Activated CD8-positive, alpha-beta memory T cell treated with anti-CD3 and anti-CD28 coated beads, Interleukin-2, amount 50 U/mL, for 4 hours (primary cell): ENCODE measurements at regions not wholly inside any gene's neighbourhood (a gene's known extent, or its start where the extent isn't known, plus 50 kb on each side); places are given as distances from the start of the nearest gene placed in this dataset.

Source experiments
- DNase-seq: peaks from one replicate; pipeline ENCODE4 v3.0.0-alpha.2; 2020

DNA sequence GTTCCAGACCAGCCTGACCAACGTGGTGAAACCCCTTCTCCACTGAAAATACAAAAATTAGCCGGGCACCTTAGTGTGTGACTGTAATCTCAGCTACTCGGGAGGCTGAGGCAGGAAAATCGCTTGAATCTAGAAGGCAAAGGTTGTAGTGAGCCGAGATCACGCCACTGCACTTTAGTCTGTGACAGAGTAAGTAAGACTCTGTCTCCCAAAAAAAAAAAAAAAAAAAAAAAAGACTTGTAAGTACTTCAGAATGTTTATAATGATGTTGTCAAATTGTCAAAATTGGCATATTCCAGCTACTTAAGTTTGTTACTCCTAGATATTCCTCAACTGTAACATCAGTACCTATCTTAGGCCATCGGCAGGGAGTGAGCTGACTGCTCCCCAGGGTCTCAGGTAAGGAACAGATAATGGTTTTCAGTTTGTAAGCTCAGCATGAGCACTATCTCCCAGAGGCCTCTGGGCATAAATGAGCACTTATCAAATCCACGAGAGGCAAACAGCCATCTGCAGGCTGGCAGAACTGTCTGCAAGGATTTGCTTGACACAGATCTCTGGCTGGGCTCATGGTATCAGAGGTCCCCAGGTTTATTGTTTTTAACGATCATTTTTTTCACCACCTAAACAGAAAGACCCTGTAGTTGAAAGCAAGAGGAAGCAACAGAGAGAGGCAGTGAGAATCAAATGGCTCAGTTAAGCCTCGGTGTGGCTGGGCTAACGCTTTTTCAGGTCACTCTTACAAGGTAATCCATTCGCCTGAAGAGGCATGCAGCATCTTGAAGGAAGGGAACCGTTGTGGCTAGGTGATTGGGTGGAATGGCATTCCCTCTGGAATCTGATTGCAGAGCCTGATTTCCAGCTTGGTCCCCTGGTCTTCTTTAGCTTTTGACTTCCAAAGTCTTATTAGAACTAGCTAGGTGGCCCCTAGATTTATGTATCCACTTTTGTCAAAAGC is 115.9 kb downstream of the LY86 start:
- no peak for DNase-seq

DNA sequence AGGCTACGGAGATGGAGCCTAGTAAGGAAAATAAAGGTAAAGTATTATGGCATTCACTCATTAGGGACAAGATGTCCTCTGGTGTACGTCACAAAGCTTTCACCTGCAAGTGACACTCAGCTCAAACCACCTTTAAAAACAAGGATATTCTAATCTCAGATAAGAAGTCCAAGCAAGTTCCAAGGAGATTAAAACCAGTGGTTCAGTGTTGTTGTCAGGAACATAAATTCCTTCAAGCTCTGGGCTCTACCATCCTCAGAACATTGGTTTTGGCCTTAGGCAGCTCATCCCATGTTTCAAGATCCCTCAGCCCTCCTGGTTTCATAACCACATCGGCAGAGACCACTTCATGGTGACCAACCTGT is 116.5 kb downstream of the LY86 start:
- no peak for DNase-seq

DNA sequence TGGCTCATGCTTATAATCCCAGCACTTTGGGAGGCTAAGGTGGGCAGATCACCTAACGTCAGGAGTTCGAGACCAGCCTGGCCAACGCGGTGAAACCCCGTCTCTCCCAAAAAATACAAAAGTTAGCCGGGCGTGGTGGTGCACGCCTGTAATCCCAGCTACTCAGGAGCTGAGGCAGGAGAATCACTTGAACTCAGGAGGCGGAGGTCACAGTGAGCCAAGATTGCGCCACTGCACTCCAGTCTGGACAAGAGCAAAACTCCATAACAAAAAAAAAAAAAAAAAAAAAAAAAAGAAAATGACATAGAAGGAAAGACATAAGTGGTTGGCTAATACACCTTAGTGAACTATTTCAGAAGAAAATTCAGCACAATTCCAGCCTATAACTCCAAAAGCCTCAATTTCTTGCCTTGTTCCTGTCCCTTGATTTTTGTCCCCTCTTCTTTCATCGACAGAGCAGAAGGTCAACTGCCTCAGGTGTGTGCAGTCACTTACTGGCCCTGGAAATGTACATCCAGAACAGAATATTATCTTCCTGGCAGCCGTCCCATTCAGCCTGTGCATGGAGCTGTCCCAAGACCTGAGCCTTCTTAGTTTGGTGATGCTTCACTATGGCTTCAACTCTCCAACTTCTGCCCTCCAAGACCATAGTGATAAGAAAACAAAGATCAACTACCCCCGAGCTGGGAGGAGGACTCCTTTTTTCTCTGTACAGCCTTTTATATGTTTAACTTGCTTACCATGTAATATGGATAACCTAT is 117.6 kb downstream of the LY86 start:
- DNase-seq: no peak

DNA sequence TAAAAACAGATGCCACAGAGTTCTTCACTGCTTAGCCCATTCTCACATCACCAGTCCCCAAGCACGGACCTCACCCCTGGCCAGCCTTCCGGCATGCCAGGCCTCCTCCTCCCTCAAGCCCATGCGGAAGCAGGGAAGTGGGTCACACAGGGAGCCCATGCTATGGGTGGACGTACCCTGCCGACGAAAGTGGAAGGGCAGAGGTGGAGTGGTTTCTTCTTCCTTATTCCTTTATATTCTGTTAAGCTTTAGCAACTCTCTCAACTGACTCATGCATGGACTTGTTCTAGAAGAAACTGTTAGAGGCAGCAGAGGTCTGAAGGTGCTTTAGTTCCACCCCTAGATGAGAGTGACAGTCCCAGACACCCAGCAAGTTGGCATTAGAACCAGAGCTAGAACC is 118.6 kb downstream of the LY86 start:
- DNase-seq: no peak

DNA sequence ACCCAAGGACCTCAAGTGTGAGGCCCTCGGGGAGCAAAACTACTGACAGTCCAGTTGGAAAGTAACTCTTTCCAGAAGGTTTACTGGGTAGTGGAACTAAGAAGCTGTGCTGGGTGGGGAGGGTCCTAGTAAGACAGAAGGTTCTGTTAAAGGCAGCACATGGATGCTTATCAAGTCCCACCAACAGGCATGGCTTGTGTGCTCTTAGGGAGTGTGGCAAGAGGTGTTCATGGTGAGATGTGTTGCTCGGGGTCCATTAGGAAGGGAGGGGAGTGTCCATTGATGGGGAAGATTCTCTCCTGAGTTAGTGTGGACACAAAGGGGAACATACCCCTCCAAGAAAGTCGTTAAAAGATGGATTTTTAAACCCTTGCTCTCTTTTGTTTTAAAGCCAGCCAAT is 120.6 kb downstream of the LY86 start:
- no peak for DNase-seq

DNA sequence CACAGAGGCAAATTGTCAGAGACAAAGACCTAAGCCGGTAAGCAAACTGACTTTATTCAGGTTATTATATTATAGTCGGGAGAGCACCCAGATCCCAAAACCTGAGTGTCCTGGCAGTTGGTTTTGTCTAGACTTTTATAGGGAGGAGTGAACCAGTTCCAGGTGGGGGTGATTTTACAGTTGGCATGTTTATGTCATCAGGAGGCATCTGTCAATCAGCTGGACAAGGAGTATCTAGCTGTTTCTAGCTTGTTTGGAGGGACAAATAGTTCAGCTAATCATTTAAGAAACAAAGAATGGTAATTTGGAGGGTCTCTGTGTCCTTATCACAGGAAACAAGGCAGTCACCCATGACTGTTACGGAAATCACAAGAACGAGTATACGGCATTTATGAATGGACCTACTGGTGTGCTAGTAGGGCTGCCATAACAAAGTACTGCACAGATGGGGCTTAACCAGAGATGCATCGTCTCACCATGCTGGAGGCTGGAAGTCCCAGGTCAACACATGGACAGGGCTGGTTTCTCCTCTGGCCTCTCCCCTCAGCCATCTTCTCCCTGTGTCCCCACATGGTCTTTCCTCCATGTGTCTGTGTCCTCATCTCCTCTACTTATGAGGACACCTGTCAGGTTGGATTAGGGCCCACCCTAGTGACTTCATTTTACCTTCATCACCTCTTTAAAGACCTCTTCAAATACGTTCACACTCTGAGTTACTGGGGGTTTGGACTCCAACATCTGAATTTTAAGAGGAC is 122.7 kb downstream of the LY86 start:
- no peak for DNase-seq

DNA sequence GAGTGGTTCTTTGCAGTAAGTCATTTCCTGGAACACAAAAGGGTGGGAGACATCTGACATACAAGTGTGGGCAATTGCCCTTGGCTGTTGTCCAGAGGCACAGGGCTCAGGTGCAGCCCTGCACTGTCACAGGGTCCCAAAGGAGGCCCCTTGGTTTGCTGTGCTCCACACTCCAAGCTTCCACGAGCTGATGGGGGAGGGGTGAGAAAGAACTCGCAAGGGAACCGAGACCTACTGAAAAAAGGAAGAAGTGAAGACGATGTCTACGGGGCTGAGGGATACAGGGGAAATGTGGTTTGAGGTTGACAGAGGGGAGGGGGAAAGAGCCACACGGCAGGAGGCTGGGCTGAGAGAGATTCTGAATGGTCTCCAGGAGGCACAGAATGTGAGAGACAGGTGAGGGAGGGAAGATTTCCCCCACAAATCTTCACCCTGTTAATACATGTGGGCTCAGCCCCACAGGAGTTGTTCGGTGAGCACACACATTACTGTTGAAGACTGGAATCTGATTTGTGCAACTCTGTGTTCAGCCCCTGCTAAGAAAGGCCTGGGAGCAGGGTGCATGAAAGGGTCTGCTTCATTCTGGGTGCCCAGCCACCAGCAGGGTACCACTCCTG is 123.4 kb downstream of the LY86 start:
- no peak for DNase-seq

DNA sequence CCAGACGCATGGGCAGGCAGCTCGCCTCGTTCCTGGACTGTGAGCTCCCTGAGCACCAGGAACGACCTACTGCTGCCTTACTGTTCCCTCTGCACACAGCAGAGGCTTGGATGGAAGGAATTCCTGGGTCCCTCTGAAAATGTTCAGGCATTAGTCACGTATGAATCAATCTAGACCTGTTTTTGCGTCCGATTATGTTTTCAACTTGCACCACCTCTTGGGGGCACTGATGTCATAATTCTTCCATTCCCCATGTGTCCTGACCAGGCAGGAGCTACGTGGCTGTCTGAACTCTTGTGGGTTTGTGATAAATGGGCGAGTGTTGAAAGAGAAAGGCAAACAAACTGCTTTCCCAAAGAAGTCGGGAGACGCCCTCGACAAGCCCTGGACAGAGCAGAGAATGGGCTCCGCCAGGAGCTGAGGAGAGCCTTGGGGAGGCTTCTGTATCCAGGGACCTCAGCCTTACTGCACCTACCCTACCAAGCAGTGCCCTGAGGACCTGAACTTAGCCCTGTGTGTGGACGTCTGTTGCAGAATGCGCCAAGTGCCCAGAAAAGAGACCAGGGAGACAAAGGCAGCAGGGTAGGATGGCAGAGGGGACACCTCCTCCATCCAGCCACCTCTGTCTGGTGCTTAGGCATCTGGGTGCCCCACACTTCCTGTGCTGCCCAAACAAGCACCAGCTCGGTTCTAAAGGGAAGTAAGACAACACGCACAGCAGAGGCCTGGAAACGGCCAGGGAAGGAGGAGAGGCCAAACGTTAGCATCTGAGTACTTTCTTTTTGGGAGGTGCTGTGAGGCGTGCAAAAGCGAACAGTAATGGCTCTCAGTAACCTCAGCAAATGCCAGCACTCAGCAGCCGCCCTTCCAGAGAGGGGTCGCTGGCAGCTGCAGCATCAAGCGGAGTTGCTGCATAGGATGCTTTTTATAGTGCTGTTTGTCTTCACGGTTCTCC is 124.2 kb downstream of the LY86 start:
- DNase-seq: no peak

DNA sequence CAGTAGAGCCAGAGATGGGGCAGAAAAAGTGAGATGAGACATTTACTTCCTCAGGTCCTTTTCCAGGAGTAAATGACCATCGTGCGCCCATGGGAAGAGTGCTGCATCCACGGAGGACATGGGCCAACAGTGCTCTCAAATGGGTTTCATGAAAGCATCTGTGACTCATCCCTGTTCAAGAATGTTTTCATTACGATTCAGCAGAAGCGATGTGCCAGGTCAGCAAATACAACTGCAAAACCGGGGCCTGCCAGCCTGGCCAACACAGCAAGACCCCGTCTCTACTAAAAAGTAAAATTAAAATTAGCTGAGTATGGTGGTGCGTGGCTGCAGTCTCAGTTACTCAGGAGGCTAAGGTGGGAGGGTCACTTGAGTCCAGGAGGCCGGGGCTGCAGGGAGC is 125.1 kb downstream of the LY86 start:
- DNase-seq: no peak

DNA sequence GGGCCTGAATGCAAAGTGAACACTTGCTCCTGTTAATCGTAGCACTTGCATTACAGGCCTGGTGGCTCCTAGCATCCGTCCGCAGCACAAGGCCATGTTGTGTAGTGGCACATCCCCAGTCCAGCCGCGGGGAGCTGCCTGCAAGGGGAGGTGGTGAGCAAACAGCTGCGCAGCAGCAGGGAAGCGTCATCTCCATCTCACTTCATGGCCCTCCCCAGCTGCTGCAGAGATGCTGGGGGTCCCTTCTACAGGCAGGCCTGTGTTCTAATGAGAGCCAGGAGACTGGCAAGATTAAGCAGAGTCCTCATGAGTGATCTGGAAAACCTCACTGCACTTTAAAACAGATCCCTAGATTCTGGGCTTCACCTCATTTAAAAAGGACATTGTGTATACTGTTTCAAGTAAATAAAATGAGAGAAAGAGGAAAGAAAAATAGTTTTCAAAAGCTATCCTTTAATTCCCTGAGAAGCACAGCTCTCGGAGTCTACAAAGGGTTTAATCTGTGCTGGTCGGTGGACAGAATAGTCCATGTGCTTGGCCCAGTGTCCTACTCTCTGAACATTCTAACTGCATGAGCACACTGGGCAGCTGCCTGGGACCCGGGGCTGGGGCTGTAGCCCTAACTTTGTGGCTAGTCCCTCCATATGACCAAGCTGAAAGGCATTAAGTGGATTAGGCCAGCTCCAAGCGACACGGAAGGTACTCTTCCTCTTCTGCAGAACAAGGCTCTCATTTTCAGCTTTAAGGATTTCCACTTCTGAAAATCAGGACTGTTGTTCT is 125.8 kb downstream of the LY86 start:
- DNase-seq: no peak

DNA sequence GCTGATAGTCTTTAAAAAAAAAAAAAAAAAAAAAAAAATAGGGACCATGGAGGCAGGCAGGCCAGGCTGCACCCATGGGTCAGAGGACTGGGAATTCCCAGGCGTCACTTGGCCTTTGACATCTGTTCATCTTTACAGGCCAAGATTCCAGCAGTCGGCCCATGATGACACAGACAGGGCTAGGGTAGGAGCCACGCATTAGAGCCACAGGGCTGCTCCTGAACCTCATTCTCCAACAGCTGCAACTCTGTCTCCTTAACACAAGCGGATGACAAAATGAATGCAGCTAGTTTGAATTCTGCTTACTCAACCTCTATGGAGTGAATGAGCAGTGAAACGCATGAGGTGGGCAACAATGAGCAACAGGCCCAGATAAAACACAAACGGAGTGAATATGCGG is 126.4 kb downstream of the LY86 start:
- DNase-seq: no peak

DNA sequence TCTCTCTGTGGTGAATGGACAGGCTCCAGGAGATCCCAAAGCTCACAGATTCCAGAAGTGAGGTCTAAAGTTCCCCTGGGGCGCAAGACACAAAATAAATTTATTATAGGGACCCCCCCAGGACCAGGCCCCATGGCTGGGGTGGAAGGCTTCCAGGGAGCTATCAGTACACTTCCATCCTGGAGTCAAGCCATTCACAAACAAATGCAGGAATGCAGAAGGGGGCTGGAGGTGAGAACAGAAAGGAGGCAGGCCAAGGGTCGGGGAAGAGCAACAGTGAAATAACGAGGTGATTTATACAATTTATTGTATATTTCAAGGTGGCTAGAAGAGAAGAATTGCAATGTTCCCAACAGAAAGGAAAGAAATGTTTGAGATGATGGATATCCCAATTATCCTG is 126.9 kb downstream of the LY86 start:
- no peak for DNase-seq

DNA sequence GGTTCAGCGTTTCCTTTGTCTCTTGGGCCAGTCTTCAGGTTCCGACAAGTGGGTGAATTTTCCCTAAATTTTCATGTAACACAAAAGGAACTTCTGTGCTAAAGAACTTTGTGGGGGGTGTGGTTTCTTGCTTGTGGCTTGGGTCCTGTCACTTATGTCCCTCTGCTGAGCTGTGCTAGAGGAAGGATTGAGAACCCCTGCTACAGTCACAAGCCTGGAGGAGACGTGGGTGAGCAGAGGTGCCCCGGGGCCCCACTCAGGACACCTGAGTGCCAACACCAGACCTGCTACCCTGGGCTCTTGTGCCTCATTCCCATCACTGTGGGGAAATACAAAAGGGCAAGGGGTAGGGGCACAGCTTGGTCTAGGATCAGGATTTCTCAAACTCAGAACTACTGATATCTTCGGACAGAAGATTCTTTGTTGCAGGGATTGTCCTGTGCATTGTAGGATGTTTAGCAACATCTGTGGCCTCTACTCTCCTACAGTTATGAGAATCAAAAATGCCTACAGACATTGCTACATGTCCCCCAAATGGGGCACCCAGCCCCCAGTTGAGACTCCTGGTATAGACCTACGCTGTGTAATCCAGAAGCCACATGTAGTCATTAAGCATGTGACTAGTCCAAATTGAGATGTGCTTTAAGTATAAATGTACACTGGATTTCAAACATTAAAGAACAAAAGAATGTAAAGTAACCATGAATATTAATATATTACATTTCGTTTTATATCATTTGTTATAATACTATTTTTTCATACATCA is 128.7 kb downstream of the LY86 start:
- no peak for DNase-seq

DNA sequence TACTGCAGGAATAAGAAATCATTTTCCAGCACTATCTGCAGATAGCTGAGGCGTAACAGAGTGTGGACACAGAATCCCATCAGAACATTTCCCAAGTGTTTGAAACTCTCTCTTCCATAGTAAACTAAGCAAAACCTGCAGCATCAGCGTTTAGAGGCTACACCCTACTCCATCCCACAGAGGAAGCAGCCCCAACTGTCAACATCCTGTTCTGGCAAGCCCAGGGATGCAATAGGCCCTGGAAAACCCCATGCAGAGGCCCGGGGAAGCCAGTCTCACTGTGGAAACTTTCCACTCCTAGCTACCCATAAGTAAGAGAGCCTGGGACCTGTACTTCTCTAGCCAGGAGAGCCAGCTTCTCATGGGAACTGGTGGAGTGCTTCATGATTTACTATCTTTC is 129.4 kb downstream of the LY86 start:
- DNase-seq: no peak

DNA sequence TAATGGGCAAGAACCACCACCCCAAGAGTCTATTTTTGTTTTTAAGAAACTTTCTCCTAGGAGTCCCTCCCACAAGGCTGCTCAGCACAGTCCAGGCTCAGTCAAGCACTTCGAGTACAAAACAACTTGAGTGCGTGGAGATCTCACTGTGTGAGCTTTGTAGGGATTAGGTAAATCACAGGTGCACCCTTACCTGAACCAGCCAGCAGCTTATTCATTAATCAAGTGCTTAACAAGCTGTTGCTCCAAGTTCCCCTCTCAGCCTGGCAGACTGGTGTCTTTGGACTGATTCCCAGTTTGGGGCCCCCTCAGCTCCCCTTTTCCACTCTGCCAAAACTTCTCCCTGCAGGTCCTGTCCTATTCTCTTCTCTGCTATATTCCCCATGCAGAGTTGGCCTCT is 133.1 kb downstream of the LY86 start:
- DNase-seq: no peak

DNA sequence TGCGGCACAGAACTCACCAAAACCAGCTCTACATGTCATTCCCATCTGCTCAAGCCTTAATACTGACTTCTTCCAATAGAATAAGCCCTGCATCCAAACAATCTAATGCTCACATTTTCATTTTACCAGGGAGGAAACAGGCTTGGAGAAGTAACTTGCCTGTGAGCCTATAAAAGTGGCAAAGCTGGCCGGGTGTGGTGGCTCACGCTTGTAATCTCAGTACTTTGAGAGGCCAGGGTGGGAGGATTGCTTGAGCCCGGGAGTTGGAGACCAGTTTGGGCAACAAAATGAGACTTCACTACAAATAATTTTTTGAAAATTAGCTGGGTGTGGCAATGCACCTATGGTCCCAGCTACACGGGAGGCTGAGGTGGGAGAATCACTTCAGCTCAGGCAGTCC is 133.7 kb downstream of the LY86 start:
- no peak for DNase-seq

DNA sequence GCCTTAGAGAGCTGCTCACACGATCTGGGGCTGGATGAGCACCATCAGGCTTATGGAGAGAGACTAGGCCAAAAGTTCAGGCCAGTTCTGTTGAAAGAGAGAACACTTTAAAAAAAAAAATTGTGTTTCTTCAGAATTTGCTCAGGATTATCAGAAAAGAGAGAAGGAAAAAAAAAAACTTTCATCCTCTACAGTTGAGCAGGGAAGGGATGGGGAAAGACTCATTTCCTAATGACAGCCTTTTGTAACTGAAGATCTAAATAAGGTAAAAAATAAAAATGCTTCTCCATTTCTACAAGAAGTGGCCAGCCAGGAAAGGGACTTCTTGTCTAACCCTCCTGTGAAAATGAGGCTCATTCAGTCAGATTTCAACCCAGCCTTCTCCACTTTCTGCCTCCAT is 134.8 kb downstream of the LY86 start:
- no peak for DNase-seq

DNA sequence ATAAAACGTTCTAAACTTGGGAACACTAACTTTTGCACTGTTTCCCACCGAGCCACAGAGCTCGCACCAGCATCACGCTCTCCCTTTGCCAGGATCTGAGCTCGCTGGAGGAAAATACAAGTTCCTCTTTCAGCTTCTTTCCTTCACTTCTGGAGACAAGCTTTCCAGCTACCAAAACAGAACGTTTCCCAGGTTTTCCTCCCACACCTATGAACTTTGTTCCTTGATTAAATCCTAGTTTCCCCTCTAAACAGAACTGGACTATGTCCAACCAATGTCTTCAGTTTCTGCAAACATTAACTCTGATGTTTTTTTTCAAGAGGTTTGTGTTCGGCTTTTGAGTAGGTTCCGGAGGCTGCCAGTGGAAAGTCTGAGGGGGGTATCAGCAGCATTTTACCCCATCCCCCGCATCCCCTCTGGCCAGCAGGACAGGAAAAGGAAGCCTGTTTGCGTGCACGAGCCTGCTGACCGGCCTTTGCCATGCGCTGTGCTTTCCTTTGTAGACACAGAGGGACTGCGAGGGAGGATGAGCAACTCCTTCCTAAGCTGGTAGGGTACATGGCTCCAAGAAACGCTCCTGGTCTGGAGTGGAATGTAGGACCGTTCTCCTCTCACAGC is 135.5 kb downstream of the LY86 start:
- DNase-seq: no peak

DNA sequence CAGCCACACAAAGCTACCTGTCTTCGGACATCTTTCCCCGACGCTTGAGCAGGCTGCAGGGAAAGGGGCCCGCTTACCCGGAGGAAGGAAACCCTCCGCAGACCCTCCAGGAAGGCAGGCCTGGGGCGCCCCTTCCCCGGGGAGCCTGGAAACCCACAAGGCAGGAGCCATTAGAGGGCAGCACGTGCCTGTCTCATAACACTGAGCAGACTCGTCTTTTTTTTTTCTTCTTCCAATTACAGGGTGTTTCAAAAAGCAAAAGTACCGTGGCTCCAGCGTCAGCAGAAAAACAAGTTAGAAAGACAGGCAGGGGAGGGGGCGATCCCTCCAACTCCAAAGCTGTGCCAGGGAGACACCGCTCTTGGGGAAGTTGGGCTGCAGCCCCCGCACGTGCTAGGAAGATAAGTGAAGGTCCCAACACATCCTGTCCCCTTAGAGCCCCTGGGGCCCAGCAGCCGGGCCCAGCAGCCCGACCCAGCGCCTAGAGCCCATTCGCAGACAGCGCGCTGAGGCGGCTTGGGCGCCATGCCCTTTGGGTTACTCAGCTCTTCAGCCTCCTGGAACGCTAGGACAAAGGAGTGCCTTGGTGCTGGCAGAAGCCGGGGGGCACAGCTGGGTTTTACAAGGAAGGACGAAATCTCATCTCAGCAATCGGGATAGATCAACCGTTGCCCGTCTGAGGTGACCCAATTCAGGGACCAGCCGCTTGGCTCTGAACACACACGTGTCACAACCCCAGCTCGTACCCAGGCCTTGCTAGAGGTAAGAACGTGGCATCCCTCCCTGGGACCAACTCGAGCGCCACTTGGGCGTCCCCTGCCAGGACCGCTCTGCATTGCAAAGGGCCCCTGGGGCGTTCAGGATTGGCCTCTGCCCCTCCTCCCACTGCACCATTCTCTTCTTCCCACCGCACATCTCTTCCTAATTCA is 136.3 kb downstream of the LY86 start:
- DNase-seq: peak; percentile 57
